Endodermal cell (in vitro differentiated cells): ENCODE measurements at regions not wholly inside any gene's neighbourhood (a gene's known extent, or its start where the extent isn't known, plus 50 kb on each side); places are given as distances from the start of the nearest gene placed in this dataset.
"Not testable (repeated sequence)": the region's sequence is repeated elsewhere in the genome, so short reads cannot be mapped to it uniquely, and the experiment has no call there.

Experiments
- DNase-seq: peaks from one replicate; pipeline ENCODE4 v3.0.0-alpha.2; 2017
- H3K27ac ChIP-seq: 2 replicates; pipeline ENCODE4 v1.5.1; 2013; ENCODE audit warnings: mild to moderate bottlenecking, low read depth, low read length, moderate library complexity
- H3K27me3 ChIP-seq: 2 replicates; pipeline ENCODE4 v1.6.1; 2013; ENCODE audit warnings: mild to moderate bottlenecking, low read length, moderate library complexity; ENCODE audit not compliant: insufficient read depth, control insufficient read depth, poor library complexity, severe bottlenecking
- H3K36me3 ChIP-seq: 2 replicates; pipeline ENCODE4 v1.7.0; 2013; ENCODE audit warnings: mild to moderate bottlenecking, low read length, moderate library complexity; ENCODE audit not compliant: control insufficient read depth, insufficient read depth
- H3K4me1 ChIP-seq: one replicate; pipeline ENCODE4 v1.7.0; 2013; ENCODE audit warnings: low read length; ENCODE audit not compliant: control insufficient read depth, insufficient read depth
- H3K4me3 ChIP-seq: 2 replicates; pipeline ENCODE4 v1.5.1; 2013; ENCODE audit warnings: mild to moderate bottlenecking, low read length, moderate library complexity
- H3K9ac ChIP-seq: 2 replicates; pipeline ENCODE4 v1.6.1; 2013; ENCODE audit warnings: mild to moderate bottlenecking, low read length, moderate library complexity; ENCODE audit not compliant: poor library complexity, severe bottlenecking; ENCODE audit errors: extremely low read depth
- H3K9me3 ChIP-seq: 2 replicates; pipeline ENCODE4 v1.6.1; 2013; ENCODE audit warnings: mild to moderate bottlenecking, low read length, moderate library complexity; ENCODE audit not compliant: control insufficient read depth
- H3K27ac Mint-ChIP-seq: 2 replicates; pipeline ENCODE4 v1.8.0; 2020; ENCODE audit warnings: mixed read lengths
- H3K27me3 Mint-ChIP-seq: 2 replicates; pipeline ENCODE4 v1.8.0; 2021; ENCODE audit warnings: mild to moderate bottlenecking, mixed read lengths; ENCODE audit not compliant: insufficient read depth
- H3K36me3 Mint-ChIP-seq: 2 replicates; pipeline ENCODE4 v1.8.0; 2020; ENCODE audit warnings: low read depth, mixed read lengths
- H3K4me1 Mint-ChIP-seq: 2 replicates; pipeline ENCODE4 v1.8.0; 2020; ENCODE audit warnings: mixed read lengths
- H3K4me3 Mint-ChIP-seq: 2 replicates; pipeline ENCODE4 v1.8.0; 2020; ENCODE audit warnings: mild to moderate bottlenecking, moderate library complexity, mixed read lengths
- H3K9me3 Mint-ChIP-seq: 2 replicates; pipeline ENCODE4 v1.8.0; 2020; ENCODE audit warnings: mild to moderate bottlenecking, mixed read lengths
- WGBS, 2 experiments: methylation state at CpG; one replicate each; pipeline versions ENCODE4 v1.1.5 to v1.1.7; 2013; ENCODE audit warnings: missing lambda C conversion rate in 2 of 2, mixed read lengths in 1 of 2; ENCODE audit not compliant: insufficient coverage in 1 of 2, insufficient read length in 1 of 2; 5-methylcytosine and 5-hydroxymethylcytosine counted together
- TF ChIP-seq, protein P1 (sequence below): fragments of 200-600 bp; sonication (generic); conservative IDR thresholded peaks from 2 replicates; pipeline ENCODE4 v1.5.0; 2021; ENCODE audit warnings: antibody characterized with exemption, mild to moderate bottlenecking

GRCh38 chr7:68185631-68186456 lies 1189.2 kb downstream of the TYW1 start:
- Histone ChIP-seq H3K27me3 (no peaks in the 10 kb centered on the region), H3K9ac (no peak overlapping the region), H3K9me3 (no peaks in the 10 kb centered on the region), H3K36me3 (no peaks in the 10 kb centered on the region), H3K27ac (no peak overlapping the region), H3K4me3 (no peak overlapping the region), H3K4me1 (no peaks in the 10 kb centered on the region)
- Mint-ChIP-seq H3K4me1 (peaks cover 2% of the 10 kb centered on the region), H3K27me3 (no peaks in the 10 kb centered on the region), H3K9me3 (peaks cover 7% of the 10 kb centered on the region), H3K27ac (no peak overlapping the region), H3K4me3 (no peak overlapping the region), H3K36me3 (no peaks in the 10 kb centered on the region)
- TF ChIP-seq, protein P1, sequence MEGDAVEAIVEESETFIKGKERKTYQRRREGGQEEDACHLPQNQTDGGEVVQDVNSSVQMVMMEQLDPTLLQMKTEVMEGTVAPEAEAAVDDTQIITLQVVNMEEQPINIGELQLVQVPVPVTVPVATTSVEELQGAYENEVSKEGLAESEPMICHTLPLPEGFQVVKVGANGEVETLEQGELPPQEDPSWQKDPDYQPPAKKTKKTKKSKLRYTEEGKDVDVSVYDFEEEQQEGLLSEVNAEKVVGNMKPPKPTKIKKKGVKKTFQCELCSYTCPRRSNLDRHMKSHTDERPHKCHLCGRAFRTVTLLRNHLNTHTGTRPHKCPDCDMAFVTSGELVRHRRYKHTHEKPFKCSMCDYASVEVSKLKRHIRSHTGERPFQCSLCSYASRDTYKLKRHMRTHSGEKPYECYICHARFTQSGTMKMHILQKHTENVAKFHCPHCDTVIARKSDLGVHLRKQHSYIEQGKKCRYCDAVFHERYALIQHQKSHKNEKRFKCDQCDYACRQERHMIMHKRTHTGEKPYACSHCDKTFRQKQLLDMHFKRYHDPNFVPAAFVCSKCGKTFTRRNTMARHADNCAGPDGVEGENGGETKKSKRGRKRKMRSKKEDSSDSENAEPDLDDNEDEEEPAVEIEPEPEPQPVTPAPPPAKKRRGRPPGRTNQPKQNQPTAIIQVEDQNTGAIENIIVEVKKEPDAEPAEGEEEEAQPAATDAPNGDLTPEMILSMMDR, result no peak
- no peak for DNase-seq
- WGBS, 2 experiments, result 85 to 95% methylated on average over 8 to 13 of the region's 16 CpGs

GRCh38 chr7:68187532-68187931 lies 1190.9 kb downstream of the TYW1 start:
- no peaks in the 10 kb centered on the region for H3K36me3 ChIP-seq
- no peak overlapping the region for H3K9ac ChIP-seq
- Mint-ChIP-seq H3K9me3 (peaks cover 7% of the 10 kb centered on the region), H3K36me3 (no peaks in the 10 kb centered on the region), H3K27me3 (no peaks in the 10 kb centered on the region), H3K4me3 (no peak overlapping the region), H3K4me1 (peaks cover 5% of the 10 kb centered on the region), H3K27ac (no peak overlapping the region)
- H3K4me3 ChIP-seq, result no peak overlapping the region
- 90 to 95% methylated on average over 3 to 7 of the region's 7 CpGs for WGBS, 2 experiments
- H3K27ac ChIP-seq, result no peak overlapping the region
- TF ChIP-seq, protein P1, result no peak
- no peaks in the 10 kb centered on the region for H3K27me3 ChIP-seq
- no peak for DNase-seq
- no peaks in the 10 kb centered on the region for H3K4me1 ChIP-seq
- no peaks in the 10 kb centered on the region for H3K9me3 ChIP-seq

DNA sequence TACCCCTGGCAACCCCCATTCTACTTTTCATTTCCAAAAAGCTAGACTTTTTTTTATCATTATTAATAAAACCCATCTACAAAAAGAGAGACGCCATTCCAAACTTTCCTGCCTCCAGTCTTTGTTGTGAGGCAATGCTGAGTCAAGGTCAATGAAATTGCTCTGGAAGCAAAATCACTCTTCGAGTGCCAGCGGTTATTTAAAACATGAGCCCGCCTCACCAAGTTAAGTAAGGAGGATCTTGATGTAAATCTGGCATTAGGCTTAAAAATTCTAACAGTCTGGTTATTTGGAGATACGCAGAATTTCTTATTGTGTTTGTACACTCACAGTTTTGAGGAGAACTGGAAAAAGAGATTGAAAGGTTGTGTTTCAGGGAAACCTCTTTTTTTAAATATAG lies 1196.3 kb downstream of the TYW1 start:
- H3K36me3 Mint-ChIP-seq, result no peaks in the 10 kb centered on the region
- H3K27ac Mint-ChIP-seq, result no peak overlapping the region
- 89 to 92% methylated on average over 5 of the region's 5 CpGs for WGBS, 2 experiments
- H3K27ac ChIP-seq, result no peak overlapping the region
- H3K9me3 Mint-ChIP-seq, result peaks cover 9% of the 10 kb centered on the region
- H3K4me3 Mint-ChIP-seq, result no peak overlapping the region
- no peak overlapping the region for H3K4me3 ChIP-seq
- H3K4me1 ChIP-seq, result no peaks in the 10 kb centered on the region
- no peaks in the 10 kb centered on the region for H3K27me3 Mint-ChIP-seq
- DNase-seq, result no peak
- H3K36me3 ChIP-seq, result no peaks in the 10 kb centered on the region
- peaks cover 6% of the 10 kb centered on the region for H3K9me3 ChIP-seq
- TF ChIP-seq, protein P1, result no peak
- no peaks in the 10 kb centered on the region for H3K27me3 ChIP-seq
- no peak overlapping the region for H3K9ac ChIP-seq
- peaks cover 5% of the 10 kb centered on the region for H3K4me1 Mint-ChIP-seq

DNA sequence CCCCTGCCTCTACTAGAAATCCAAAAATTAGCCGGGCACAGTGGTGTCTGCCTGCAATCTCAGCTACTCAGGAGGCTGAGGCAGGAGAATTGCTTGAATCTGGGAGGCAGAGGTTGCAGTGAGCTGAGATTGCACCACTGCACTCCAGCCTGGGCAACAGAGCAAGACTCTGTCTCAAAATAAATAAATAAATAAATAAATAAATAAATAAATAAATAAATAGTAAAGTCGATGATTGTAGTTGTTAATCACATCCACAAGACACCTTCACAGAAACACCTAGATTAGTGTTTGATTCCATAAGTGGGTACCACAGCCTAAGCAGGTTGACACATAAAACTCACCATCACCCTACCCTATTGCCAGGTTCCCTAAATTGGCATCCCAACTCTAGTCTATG lies 1199.0 kb downstream of the TYW1 start:
- not testable (repeated sequence) for H3K4me3 ChIP-seq, H3K9me3 ChIP-seq, H3K4me3 Mint-ChIP-seq, H3K9ac ChIP-seq, H3K36me3 ChIP-seq, H3K27me3 ChIP-seq, H3K4me1 ChIP-seq, H3K27ac Mint-ChIP-seq, H3K4me1 Mint-ChIP-seq, H3K27me3 Mint-ChIP-seq, DNase-seq, H3K9me3 Mint-ChIP-seq, H3K36me3 Mint-ChIP-seq, H3K27ac ChIP-seq
- WGBS, 2 experiments, result 93% methylated on average over 2 of the region's 2 CpGs; no CpG with 5 or more reads in 1 of the 2 experiments
